ENCODE measurements at regions not wholly inside any gene's neighbourhood (a gene's known extent, or its start where the extent isn't known, plus 50 kb on each side); places are given as distances from the start of the nearest gene placed in this dataset.

DNA sequence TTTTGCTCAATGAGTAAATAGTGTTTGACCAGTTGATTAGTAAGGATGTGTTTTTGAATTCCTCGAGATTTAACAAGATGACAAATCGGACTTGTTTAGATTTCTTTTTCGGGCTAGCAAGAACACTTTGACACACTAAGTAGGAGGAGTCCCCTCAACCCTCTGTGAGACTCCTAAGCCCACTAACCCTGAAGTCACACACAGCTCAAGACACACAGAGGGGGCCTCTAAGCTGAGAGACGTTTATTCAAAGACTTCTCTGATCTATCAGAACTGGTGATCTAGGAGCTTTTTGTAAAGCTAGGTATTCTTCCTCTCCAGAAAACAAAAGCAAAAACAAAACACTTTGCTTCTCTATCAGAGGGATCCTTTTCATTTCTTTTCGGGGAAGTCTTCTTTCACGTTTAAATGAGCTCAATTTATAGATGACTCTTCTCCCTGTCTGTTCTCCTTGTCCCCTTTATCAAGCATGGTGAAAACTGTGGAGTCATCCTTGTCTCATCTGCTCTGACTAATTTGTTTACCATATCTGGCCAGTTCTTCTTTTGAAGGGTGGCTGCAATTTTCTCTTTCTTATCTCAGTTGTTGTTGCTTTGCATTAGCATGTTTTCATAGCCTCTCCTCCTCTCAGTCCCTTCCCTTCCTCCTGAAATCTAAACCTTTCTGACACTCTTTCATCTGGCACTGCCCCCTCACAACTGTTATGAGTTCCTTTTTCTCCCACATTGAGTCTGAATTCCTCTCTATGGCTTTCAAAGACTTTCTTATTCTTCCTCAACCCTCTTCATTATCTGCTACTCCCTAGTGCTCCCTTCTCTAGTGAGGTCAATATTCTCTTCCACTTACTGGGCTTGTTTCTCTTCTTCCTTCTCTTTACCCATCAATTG, 68.5 kb upstream of the RAI14 start:
- no peak for DNase-seq (ENCODE audit: low read depth in 2 of 2)

DNA sequence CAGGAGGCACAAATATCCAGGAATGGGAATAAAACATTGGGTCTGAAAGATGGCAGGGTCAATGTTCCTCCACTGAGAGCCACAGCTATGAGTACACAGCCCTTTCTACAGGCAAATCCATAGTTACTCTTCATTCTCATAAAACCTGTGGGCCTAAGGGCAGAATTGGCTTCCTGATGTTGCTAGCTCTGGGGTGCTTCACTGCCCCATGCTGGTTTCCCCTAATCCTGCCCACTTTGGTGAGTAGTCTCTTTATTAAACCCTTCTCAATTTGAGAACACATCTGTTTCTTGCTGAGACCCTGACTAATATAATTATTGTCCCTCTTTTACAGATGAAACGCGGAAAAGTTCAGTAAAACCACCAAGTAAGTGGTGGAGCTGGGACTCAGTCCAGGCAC, 66.3 kb upstream of the RAI14 start:
- no peak for DNase-seq (ENCODE audit: low read depth in 2 of 2)

DNA sequence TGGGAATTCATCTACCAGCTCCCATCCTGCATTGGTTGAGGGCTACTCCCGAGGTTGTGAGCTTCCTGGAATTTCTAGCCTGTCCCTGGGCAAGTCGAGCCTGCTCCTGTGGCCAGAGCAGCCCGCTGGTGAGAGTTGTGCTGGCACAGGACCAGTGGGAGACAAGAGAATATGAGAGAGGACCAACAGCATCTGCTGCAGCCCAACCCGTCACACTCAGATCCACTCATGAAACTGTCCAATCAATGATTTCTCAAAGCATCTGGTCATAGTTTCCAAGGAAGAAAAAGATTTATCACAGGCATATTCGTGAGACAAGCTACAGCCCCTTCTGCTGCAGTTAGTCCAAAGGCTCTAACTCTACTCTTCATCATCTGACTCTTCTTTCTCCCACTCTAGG, 64.4 kb upstream of the RAI14 start:
- DNase-seq (ENCODE audit: low read depth in 2 of 2), result no peak

DNA sequence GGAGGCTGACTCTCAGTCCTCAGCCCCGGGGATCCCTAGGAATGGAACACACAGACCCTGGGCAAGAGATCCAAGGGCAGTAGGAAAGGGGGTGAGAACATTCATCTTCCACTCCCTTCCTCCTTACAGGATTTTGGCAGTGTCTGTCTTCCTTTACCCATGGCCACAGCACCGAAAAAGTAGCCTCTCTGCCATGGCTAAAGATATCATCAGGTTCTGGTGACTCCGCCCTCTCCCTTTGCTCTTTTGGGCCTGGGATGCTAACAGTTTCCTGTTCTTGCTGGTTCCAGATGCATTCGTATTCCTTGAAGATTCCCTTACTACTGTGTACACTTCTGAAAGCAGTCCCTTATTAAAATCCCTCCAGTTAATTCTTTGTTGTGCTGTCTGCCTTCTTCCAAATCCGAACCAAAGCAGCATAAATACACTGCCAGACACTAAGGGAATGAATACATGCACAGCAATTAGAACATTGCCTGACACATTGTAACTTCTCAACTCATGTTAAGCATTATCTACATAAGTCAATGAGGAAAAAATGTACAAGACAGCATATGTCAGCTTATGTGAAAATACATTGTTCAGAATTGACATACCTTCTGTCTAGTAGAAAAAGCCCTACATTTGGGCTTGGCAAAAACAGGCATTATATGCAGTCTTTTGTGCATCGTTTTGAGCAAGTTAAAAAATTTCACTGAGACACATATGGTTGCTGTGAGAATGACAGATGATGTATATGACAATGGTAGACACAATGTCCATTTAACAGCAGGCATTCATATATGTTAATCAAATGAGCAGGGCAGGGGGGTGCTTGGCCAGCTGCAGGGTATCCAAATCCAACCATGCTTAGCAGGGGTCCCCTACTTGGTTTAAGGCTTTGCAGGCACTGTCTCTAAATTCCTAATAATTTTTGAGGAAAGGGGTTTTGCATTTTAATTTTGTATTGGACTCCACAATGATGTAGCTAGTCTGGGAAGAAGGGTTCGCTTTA, 58.8 kb upstream of the RAI14 start:
- no peak for DNase-seq (ENCODE audit: low read depth in 2 of 2)

DNA sequence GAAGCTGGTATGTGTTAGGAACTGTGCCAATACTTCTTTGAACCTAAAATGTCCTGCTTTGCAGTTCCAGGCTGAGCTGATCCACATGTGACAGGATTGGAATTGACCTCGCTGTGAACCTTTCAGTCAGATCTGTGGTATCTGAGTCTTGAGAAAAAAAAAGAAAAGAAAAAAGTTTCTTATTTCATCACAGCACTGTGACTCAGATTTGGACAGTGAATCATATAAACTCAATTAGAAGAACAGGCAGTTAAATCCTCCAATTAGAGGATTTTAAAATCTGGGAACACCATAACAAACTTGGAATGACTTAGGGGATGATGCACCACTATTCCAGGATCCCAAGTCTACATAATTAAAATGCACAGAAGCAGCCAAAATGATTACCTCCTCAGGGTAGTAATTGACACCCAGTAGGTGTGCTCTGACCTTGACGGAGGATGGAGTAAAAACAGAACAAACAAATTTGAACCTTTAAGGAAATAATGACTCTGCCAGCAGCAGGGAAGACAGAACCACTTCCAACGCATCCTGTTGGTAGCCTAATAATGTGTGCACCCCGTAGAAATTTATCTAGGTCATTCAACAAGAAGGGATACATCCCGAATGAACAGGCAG, 57.8 kb upstream of the RAI14 start:
- no peak for DNase-seq (ENCODE audit: low read depth in 2 of 2)

DNA sequence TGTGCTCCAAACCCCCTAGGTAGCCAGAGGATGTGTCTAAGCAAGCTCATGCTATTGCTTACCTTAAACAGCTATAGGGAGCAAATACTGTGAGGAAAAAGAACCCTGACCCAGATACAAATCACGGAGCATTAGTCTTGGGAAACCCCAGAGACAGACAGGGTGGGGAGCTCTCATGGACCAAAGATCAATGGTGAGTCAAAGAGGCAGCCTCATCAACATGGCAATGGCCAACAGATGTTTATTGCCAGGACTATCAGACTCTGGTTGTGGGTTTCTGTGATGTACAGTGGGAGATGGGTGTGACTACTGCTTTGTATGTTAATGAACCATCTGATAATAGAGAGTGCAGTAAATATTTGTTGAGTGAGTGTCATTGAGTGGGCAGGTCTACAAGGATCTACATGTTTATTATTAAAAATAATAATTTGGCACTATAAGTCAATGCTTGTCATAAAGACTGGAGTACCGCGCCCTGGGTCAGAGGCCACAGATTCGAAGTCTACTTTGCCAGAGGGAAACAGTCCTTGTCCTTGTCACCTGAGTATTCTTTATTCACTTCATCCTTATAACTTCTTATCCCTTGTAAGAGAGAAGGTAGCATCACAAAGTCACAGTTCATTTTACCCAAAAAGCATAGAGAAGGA, 56.5 kb upstream of the RAI14 start:
- DNase-seq (ENCODE audit: low read depth in 2 of 2), result no peak

DNA sequence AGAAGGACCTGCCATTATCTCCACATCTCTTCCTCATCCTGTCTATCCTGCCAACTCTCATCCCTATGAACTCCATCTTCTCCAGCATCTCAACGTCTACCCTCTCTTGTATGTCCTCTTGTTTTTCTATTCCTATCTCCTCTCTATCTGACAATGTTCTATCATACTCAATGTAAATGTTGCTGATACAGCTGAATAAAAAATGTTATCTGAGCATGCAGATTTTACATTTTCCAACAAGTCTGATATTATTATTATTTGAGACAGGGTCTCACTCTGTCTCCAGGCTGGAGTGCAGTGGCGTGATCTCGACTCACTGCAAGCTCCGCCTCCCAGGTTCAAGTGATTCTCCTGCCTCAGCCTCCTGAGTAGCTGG, 56.0 kb upstream of the RAI14 start:
- no peak for DNase-seq (ENCODE audit: low read depth in 2 of 2)

DNA sequence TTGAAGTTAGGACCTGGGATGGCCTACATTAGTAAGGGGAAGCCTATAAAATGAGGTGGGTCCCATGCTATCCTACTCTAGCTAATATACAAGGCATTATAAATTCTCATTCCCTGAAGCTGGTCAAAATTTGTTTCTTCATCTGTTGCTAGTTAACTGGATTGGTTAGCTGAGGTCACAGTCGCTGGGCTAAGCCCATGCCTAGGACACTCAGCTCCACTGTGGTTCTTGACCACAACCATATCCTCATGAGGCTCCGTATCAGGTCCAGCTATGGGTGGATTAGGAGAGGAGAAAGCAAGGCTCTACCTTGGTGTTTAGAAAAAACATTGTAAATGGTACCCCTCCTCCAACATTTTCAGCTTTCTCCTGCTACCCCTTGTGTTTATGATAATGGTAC, 52.8 kb upstream of the RAI14 start:
- no peak for DNase-seq (ENCODE audit: low read depth in 2 of 2)

DNA sequence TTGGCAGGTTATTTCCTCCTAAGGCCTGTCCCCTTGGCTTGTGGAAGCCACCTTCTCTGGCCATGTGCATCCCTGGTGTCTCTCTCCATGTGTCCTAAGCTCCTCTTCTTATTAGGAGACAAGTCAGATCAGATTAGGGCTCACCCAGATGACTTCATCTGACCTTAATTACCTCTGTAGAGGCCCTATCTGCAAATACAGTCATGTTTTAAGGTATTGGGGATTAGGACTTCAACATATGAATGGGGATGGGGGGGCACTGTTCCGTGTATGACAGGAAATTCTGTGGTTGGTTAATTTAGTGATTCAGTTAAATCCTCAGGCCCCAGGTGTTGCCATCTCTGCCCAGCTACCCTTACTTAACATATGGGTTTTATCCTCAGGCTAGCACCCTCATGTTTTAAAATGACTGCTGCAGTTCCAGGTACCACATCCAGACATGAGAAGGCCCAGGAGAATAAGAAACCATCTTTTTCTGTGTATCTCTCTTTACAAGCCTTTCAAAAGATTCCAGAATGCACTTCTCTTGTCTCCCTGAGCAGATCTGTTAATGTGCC, 51.9 kb upstream of the RAI14 start:
- DNase-seq (ENCODE audit: low read depth in 2 of 2), result no peak

DNA sequence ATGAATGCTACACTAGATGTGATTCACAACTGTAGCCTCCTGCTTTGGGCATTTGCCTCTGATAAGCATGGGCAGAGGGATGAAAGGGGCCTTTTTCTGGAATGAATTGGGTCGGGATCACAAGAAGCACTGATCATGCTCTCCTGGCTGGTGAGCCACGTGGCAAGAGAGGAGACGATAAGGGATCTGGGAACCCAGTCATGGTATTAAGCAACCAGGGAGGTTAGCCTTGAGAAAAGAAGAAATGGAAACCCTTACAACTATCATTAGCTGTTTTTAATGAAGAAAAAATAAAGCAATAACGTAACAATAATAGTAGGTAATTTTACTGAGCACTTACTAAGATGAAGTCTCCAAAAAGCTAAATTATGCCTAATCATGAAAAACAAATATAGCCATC, 50.0 kb upstream of the RAI14 start:
- no peak for DNase-seq (ENCODE audit: low read depth in 2 of 2)
